ENCODE measurements at regions not wholly inside any gene's neighbourhood (a gene's known extent, or its start where the extent isn't known, plus 50 kb on each side); places are given as distances from the start of the nearest gene placed in this dataset.

DNA sequence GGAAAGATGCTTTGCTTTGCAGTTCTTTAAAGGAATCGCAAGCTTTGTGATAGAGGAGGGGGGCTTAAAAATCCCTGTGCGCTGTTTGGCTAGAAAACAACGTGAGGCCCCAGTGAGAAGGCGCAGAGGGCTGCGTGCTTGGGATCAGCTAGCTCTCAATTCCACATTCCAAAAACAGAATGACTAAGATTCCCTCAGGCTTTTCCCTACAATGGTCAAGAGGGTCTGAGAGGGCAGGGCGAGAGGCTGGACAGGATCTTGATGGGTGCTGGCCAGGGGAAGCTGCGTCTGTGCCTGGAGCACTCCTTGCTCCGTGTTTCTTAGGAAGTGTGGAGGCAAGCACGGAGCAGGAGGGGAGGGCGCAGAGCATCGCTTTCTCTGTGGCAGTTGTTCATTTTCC, 72.1 kb upstream of the INHBA start:
- H3K4me3 ChIP-seq (ENCODE audit: low read depth in 1 of 3, low read length in 3 of 3): no peak overlapping the region

GRCh38 chr7:41773756-41774155, 70.9 kb upstream of the INHBA start:
- TF ChIP-seq TAF1 (conservative IDR thresholded peaks at IDR 0.05): no peak
- no peak for TF ChIP-seq JUND (IDR thresholded peaks at IDR 0.05)
- no peak for TF ChIP-seq HNF4A (conservative IDR thresholded peaks at IDR 0.05)
- TF ChIP-seq FOXA2 (IDR thresholded peaks at IDR 0.05): no peak
- no peak for TF ChIP-seq SP1 (IDR thresholded peaks at IDR 0.05)
- TF ChIP-seq, protein P1, sequence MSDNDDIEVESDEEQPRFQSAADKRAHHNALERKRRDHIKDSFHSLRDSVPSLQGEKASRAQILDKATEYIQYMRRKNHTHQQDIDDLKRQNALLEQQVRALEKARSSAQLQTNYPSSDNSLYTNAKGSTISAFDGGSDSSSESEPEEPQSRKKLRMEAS (IDR thresholded peaks at IDR 0.05): no peak
- TF ChIP-seq RAD21 (IDR thresholded peaks at IDR 0.05): no peak
- no peak overlapping the region for H3K27ac ChIP-seq (ENCODE audit: low read depth in 1 of 2, low read length in 2 of 2)
- H3K4me1 ChIP-seq (ENCODE audit: control insufficient read depth in 4 of 4, insufficient read depth in 4 of 4, low read length in 3 of 4): no peaks in the 10 kb centered on the region
- H3K36me3 ChIP-seq (ENCODE audit: control insufficient read depth in 4 of 4, insufficient read depth in 3 of 4, low read depth in 1 of 4, low read length in 3 of 4): no peaks in the 10 kb centered on the region
- no peak overlapping the region for H3K4me3 ChIP-seq (ENCODE audit: low read depth in 1 of 3, low read length in 3 of 3)
- H3K9me3 ChIP-seq (ENCODE audit: control insufficient read depth in 4 of 4, low read length in 3 of 4): no peaks in the 10 kb centered on the region
- 89% methylated on average over 4 of the region's 4 CpGs for WGBS
- no peaks in the 10 kb centered on the region for H3K27me3 ChIP-seq (ENCODE audit: control insufficient read depth in 4 of 4, insufficient read depth in 4 of 4, low read length in 3 of 4)
- no peak for DNase-seq (ENCODE audit: low spot score)
- no peak overlapping the region for H3K9ac ChIP-seq (ENCODE audit: low read depth in 1 of 2, low read length in 2 of 2)

More for the DNA sequence above, 72.1 kb upstream of the INHBA start:
- Histone ChIP-seq H3K36me3 (ENCODE audit: control insufficient read depth in 4 of 4, insufficient read depth in 3 of 4, low read depth in 1 of 4, low read length in 3 of 4) (no peaks in the 10 kb centered on the region), H3K9ac (ENCODE audit: low read depth in 1 of 2, low read length in 2 of 2) (no peak overlapping the region), H3K4me1 (ENCODE audit: control insufficient read depth in 4 of 4, insufficient read depth in 4 of 4, low read length in 3 of 4) (no peaks in the 10 kb centered on the region), H3K27ac (ENCODE audit: low read depth in 1 of 2, low read length in 2 of 2) (no peak overlapping the region), H3K27me3 (ENCODE audit: control insufficient read depth in 4 of 4, insufficient read depth in 4 of 4, low read length in 3 of 4) (no peaks in the 10 kb centered on the region), H3K9me3 (ENCODE audit: control insufficient read depth in 4 of 4, low read length in 3 of 4) (no peaks in the 10 kb centered on the region)
- 92% methylated on average over 11 of the region's 11 CpGs for WGBS
- no peak for TF ChIP-seq HNF4G (IDR thresholded peaks at IDR 0.05)
- no peak for TF ChIP-seq JUND (IDR thresholded peaks at IDR 0.05)
- TF ChIP-seq, protein P2, sequence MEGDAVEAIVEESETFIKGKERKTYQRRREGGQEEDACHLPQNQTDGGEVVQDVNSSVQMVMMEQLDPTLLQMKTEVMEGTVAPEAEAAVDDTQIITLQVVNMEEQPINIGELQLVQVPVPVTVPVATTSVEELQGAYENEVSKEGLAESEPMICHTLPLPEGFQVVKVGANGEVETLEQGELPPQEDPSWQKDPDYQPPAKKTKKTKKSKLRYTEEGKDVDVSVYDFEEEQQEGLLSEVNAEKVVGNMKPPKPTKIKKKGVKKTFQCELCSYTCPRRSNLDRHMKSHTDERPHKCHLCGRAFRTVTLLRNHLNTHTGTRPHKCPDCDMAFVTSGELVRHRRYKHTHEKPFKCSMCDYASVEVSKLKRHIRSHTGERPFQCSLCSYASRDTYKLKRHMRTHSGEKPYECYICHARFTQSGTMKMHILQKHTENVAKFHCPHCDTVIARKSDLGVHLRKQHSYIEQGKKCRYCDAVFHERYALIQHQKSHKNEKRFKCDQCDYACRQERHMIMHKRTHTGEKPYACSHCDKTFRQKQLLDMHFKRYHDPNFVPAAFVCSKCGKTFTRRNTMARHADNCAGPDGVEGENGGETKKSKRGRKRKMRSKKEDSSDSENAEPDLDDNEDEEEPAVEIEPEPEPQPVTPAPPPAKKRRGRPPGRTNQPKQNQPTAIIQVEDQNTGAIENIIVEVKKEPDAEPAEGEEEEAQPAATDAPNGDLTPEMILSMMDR (IDR thresholded peaks at IDR 0.05; ENCODE audit: low read depth, low read length, missing input control): no peak
- no peak for TF ChIP-seq FOXA2 (IDR thresholded peaks at IDR 0.05)
- no peak for TF ChIP-seq TAF1 (conservative IDR thresholded peaks at IDR 0.05)
- DNase-seq (ENCODE audit: low spot score): no peak

GRCh38 chr7:41771717-41772116, 68.8 kb upstream of the INHBA start:
- H3K27ac ChIP-seq (ENCODE audit: low read depth in 1 of 2, low read length in 2 of 2): no peak overlapping the region
- H3K4me1 ChIP-seq (ENCODE audit: control insufficient read depth in 4 of 4, insufficient read depth in 4 of 4, low read length in 3 of 4): no peaks in the 10 kb centered on the region
- H3K36me3 ChIP-seq (ENCODE audit: control insufficient read depth in 4 of 4, insufficient read depth in 3 of 4, low read depth in 1 of 4, low read length in 3 of 4): no peaks in the 10 kb centered on the region
- H3K9ac ChIP-seq (ENCODE audit: low read depth in 1 of 2, low read length in 2 of 2): no peak overlapping the region
- no peaks in the 10 kb centered on the region for H3K27me3 ChIP-seq (ENCODE audit: control insufficient read depth in 4 of 4, insufficient read depth in 4 of 4, low read length in 3 of 4)
- no peak overlapping the region for H3K4me3 ChIP-seq (ENCODE audit: low read depth in 1 of 3, low read length in 3 of 3)
- 64% methylated on average over 6 of the region's 6 CpGs for WGBS
- DNase-seq (ENCODE audit: low spot score): no peak
- H3K9me3 ChIP-seq (ENCODE audit: control insufficient read depth in 4 of 4, low read length in 3 of 4): no peaks in the 10 kb centered on the region
- TF ChIP-seq RAD21 (IDR thresholded peaks at IDR 0.05) (no peak), HNF4A (conservative IDR thresholded peaks at IDR 0.05) (no peak), NR2F2 (IDR thresholded peaks at IDR 0.05) (no peak), TAF1 (conservative IDR thresholded peaks at IDR 0.05) (no peak), ZBTB33 (IDR thresholded peaks at IDR 0.05) (no peak), ATF3 (IDR thresholded peaks at IDR 0.05) (no peak)
